NCI-H82 treated with DMSO at 0.1 percent for 48 hours (cell line): ENCODE measurements at regions not wholly inside any gene's neighbourhood (a gene's known extent, or its start where the extent isn't known, plus 50 kb on each side); places are given as distances from the start of the nearest gene placed in this dataset.
A peak's percentile ranks its signal among the peaks of the same experiment; 100 is the strongest.

ENCODE experiments used
- DNase-seq: peaks from one replicate; lab custom pipeline; 2025; ENCODE audit not compliant: unreplicated experiment; lab: John Stamatoyannopoulos, UW

DNA sequence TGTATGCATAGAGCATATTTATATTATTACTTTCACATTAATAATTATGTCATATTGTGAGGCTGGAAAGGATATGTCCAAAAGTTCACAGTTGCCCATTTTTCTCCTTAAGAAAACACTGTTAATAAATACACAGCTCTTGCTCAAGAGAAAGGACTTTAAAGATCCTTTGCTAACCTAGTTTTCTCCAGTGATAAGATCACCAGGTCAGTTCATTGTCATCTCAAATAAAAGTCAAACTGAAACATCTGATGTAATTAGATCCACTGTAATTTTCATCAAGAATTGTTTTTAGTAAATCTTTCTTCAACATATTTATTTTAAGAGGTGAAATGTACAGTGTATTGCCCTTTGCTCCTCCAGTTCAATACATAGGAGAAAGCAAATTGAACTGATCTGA is 82.8 kb upstream of the KLHL1 start:
- DNase-seq = no peak

DNA sequence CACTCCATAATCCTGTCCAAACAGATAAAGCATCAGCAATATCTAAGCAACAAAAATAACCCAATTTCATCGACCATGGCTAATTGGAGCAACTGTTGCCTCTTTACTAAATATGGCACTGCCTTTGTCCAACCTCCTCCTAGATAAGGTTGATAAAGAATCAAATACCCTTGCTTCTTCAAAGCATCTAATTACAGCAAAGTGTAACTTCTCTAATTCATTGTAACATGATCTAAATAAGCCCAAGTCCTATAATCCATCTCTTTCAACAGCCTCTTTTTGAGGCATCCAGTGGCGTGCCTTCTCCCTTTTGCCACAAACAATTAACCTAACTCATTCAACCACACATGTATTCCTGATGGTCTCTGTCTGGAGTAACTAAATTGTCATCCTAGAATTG is 81.7 kb upstream of the KLHL1 start:
- DNase-seq = peak; percentile 65

DNA sequence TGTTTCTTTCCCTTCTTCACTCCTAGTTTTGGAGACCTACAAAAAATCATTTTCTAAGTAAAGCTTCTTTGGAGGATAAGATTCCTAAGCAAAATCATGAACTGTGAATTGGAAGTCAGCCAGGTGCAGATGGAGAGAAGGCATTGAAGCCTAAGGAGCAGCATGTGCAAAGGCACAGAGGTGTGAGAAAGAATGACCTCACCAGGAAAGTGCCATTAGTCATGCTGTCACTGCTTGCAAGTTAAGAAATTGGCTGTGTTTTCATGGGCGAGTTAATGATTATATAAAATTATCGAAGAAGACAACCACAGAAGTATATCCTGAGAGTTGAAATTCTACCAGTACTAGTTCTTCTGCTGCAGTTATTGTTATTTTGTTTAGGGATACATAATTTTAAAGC is 80.3 kb upstream of the KLHL1 start:
- DNase-seq = no peak

DNA sequence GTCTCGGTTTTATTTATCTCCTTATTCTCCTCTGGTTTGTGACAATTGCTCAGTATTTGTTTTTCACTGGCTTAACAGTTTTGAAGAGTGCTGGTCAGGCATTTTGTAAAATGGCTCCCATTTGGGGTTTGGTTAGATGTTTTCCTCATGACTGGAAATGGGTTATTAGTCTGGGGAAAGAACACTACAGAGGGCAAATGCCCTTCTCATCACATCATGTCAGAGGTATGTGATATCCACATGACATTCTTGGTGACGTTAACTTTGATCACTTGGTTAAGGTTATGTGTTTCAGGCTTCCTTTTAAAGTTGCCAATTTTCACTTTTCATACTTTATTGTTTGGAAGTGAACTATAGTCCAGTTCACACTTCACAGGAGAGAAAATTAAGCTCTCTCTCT is 74.8 kb upstream of the KLHL1 start:
- no peak for DNase-seq
